ENCODE measurements at regions not wholly inside any gene's neighbourhood (a gene's known extent, or its start where the extent isn't known, plus 50 kb on each side); places are given as distances from the start of the nearest gene placed in this dataset.

- Histone ChIP-seq H4K20me1 (ENCODE audit: control insufficient read depth, insufficient read depth, low read length, poor library complexity, severe bottlenecking) (no peaks in the 10 kb centered on the region), H3K36me3 (replicated peaks in 1 of 2; ENCODE audit: control extremely low read depth in 1 of 2, control insufficient read depth in 1 of 2, extremely low read depth in 1 of 2, insufficient read depth in 2 of 2, low read length in 1 of 2) (no peaks in the 10 kb centered on the region), H3K27ac (ENCODE audit: low read length in 2 of 2) (no peak overlapping the region), H3K79me2 (ENCODE audit: control insufficient read depth, insufficient read depth, low read length) (no peaks in the 10 kb centered on the region), H3K4me3 (ENCODE audit: control extremely low read depth in 1 of 5, extremely low read depth in 1 of 5, insufficient read depth in 1 of 5, low read depth in 2 of 5, low read length in 4 of 5) (no peak overlapping the region), H3K4me2 (replicated peaks; ENCODE audit: low read depth, low read length, poor library complexity, severe bottlenecking) (no peak overlapping the region), H3K9me3 (ENCODE audit: control extremely low read depth in 1 of 3, control insufficient read depth in 2 of 3, insufficient read depth in 1 of 3, low read length in 2 of 3) (peaks cover 0 to 5% (median 0%) of the 10 kb centered on the region in 3 donors), H3K9ac (ENCODE audit: low read length) (no peak overlapping the region), H3K4me1 (ENCODE audit: control insufficient read depth in 2 of 2, insufficient read depth in 2 of 2, low read length in 2 of 2) (peaks cover 0 to 3% of the 10 kb centered on the region in 2 donors), H3K27me3 (replicated peaks in 1 of 4; ENCODE audit: control extremely low read depth in 1 of 4, control insufficient read depth in 3 of 4, insufficient read depth in 4 of 4, low read length in 3 of 4) (no peaks in the 10 kb centered on the region), H2AFZ (ENCODE audit: insufficient read depth, low read depth, low read length, poor library complexity, severe bottlenecking) (no peak overlapping the region)
- CTCF ChIA-PET = no interaction called here
- Mint-ChIP-seq H3K9me3 (ENCODE audit: insufficient read depth) (no peaks in the 10 kb centered on the region), H3K27me3 (no peaks in the 10 kb centered on the region), H3K4me3 (no peak overlapping the region), H3K4me1 (no peaks in the 10 kb centered on the region), H3K27ac (no peak overlapping the region)
- TF ChIP-seq CTCF (IDR thresholded peaks at IDR 0.05) (no peak), EZH2 (IDR thresholded peaks at IDR 0.05; ENCODE audit: borderline replicate concordance, insufficient read depth, low read depth, low read length, poor library complexity, severe bottlenecking) (no peak)
- WGBS (ENCODE audit: insufficient coverage) = 90% methylated on average over 2 of the region's 3 CpGs
- DNase-seq = no peak
- POLR2A ChIA-PET = no interaction called here
- intact Hi-C loops (cut with micrococcal nuclease) = no loop called here
- ATAC-seq (ENCODE audit: low read depth) = no peak
Observed at GRCh38 chr3:177752831-177753230, 555.5 kb upstream of the TBL1XR1 start.

- no peak overlapping the region for H3K27ac ChIP-seq (ENCODE audit: low read length in 2 of 2)
- H3K9me3 ChIP-seq (ENCODE audit: control extremely low read depth in 1 of 3, control insufficient read depth in 2 of 3, insufficient read depth in 1 of 3, low read length in 2 of 3) = peaks cover 0 to 7% (median 0%) of the 10 kb centered on the region in 3 donors
- CTCF ChIA-PET = no interaction called here
- H3K4me1 ChIP-seq (ENCODE audit: control insufficient read depth in 2 of 2, insufficient read depth in 2 of 2, low read length in 2 of 2) = peaks cover 0 to 3% of the 10 kb centered on the region in 2 donors
- DNase-seq (no peak), ATAC-seq (ENCODE audit: low read depth) (no peak)
- no peaks in the 10 kb centered on the region for H3K79me2 ChIP-seq (ENCODE audit: control insufficient read depth, insufficient read depth, low read length)
- intact Hi-C loops (cut with micrococcal nuclease) = no loop called here
- no peak overlapping the region for H2AFZ ChIP-seq (ENCODE audit: insufficient read depth, low read depth, low read length, poor library complexity, severe bottlenecking)
- H3K9me3 Mint-ChIP-seq (ENCODE audit: insufficient read depth) = no peaks in the 10 kb centered on the region
- WGBS (ENCODE audit: insufficient coverage) = 60% methylated on average over 2 of the region's 2 CpGs
- H3K4me2 ChIP-seq (replicated peaks; ENCODE audit: low read depth, low read length, poor library complexity, severe bottlenecking) = no peak overlapping the region
- no peak overlapping the region for H3K4me3 ChIP-seq (ENCODE audit: control extremely low read depth in 1 of 5, extremely low read depth in 1 of 5, insufficient read depth in 1 of 5, low read depth in 2 of 5, low read length in 4 of 5)
- no peaks in the 10 kb centered on the region for H3K36me3 ChIP-seq (replicated peaks in 1 of 2; ENCODE audit: control extremely low read depth in 1 of 2, control insufficient read depth in 1 of 2, extremely low read depth in 1 of 2, insufficient read depth in 2 of 2, low read length in 1 of 2)
- H3K9ac ChIP-seq (ENCODE audit: low read length) = no peak overlapping the region
- no peaks in the 10 kb centered on the region for H3K27me3 Mint-ChIP-seq
- no peak overlapping the region for H3K27ac Mint-ChIP-seq
- no peaks in the 10 kb centered on the region for H4K20me1 ChIP-seq (ENCODE audit: control insufficient read depth, insufficient read depth, low read length, poor library complexity, severe bottlenecking)
- POLR2A ChIA-PET = no interaction called here
- H3K4me1 Mint-ChIP-seq = no peaks in the 10 kb centered on the region
- H3K4me3 Mint-ChIP-seq = no peak overlapping the region
- no peaks in the 10 kb centered on the region for H3K27me3 ChIP-seq (replicated peaks in 1 of 4; ENCODE audit: control extremely low read depth in 1 of 4, control insufficient read depth in 3 of 4, insufficient read depth in 4 of 4, low read length in 3 of 4)
- TF ChIP-seq CTCF (IDR thresholded peaks at IDR 0.05) (no peak), EZH2 (IDR thresholded peaks at IDR 0.05; ENCODE audit: borderline replicate concordance, insufficient read depth, low read depth, low read length, poor library complexity, severe bottlenecking) (no peak)
Observed at GRCh38 chr3:177753451-177754155, 556.3 kb upstream of the TBL1XR1 start.
